OCI-LY3 (cell line): ENCODE measurements at regions not wholly inside any gene's neighbourhood (a gene's known extent, or its start where the extent isn't known, plus 50 kb on each side); places are given as distances from the start of the nearest gene placed in this dataset.

Experiments
- H2AFZ ChIP-seq: fragments of 200-600, 300-600 bp; shearing (Covaris generic); 2 replicates; pipeline ENCODE4 v1.6.0; 2014; ENCODE audit warnings: antibody characterized with exemption, low read depth, low read length
- H3K27ac ChIP-seq: fragments of 200-600, 300-600 bp; sonication (generic); 2 replicates; pipeline ENCODE4 v1.5.1; 2014; ENCODE audit warnings: mild to moderate bottlenecking, low read length, moderate library complexity, mixed read lengths
- H3K27me3 ChIP-seq: fragments of 200-600, 300-600 bp; sonication (generic); 2 replicates; pipeline ENCODE4 v1.6.1; 2014; ENCODE audit warnings: low read depth, low read length, mixed read lengths
- H3K36me3 ChIP-seq: fragments of 200-600, 300-600 bp; sonication (generic); replicated peaks from 2 replicates; pipeline ENCODE3; 2014; ENCODE audit warnings: low read depth, low read length, mixed read lengths
- H3K4me1 ChIP-seq: fragments of 300-600, 200-600 bp; sonication (generic); 2 replicates; pipeline ENCODE4 v1.6.1; 2014; ENCODE audit warnings: low read length, mixed read lengths
- H3K4me2 ChIP-seq: fragments of 200-600, 300-600 bp; sonication (generic); 2 replicates; pipeline ENCODE4 v1.6.1; 2014; ENCODE audit warnings: low read length, mixed read lengths
- H3K4me3 ChIP-seq: fragments of 300-600, 200-600 bp; sonication (generic); 2 replicates; pipeline ENCODE4 v1.5.1; 2014; ENCODE audit warnings: antibody characterized with exemption, mild to moderate bottlenecking, low read length, moderate library complexity
- H3K79me2 ChIP-seq: fragments of 300-600, 200-600 bp; shearing (Covaris generic); 2 replicates; pipeline ENCODE4 v1.6.1; 2014; ENCODE audit warnings: mild to moderate bottlenecking, low read length, mixed read lengths
- H3K9ac ChIP-seq: fragments of 300-600, 200-600 bp; shearing (Covaris generic); 2 replicates; pipeline ENCODE4 v1.6.0; 2014; ENCODE audit warnings: mild to moderate bottlenecking, low read length, moderate library complexity
- H3K9me3 ChIP-seq: fragments of 200-600, 300-600 bp; shearing (Covaris generic); 2 replicates; pipeline ENCODE4 v1.6.1; 2014; ENCODE audit warnings: low read length, mixed read lengths; ENCODE audit not compliant: insufficient read depth
- H4K20me1 ChIP-seq: fragments of 200-600, 300-600 bp; sonication (generic); 2 replicates; pipeline ENCODE4 v1.6.1; 2016; ENCODE audit warnings: low read length, mixed read lengths; ENCODE audit not compliant: insufficient read depth
- EZH2phosphoT487 ChIP-seq: fragments of 200-600 bp; shearing (Covaris generic); IDR thresholded peaks from 2 replicates; pipeline ENCODE4 v1.6.1; 2018; ENCODE audit warnings: antibody characterized with exemption, mixed run types, low read depth
- TF ChIP-seq, protein P1 (sequence below): fragments of 200-600, 300-600 bp; sonication (generic); IDR thresholded peaks from 2 replicates; pipeline ENCODE4 v1.5.1; 2014; ENCODE audit warnings: antibody characterized with exemption, low read length, low read depth

DNA sequence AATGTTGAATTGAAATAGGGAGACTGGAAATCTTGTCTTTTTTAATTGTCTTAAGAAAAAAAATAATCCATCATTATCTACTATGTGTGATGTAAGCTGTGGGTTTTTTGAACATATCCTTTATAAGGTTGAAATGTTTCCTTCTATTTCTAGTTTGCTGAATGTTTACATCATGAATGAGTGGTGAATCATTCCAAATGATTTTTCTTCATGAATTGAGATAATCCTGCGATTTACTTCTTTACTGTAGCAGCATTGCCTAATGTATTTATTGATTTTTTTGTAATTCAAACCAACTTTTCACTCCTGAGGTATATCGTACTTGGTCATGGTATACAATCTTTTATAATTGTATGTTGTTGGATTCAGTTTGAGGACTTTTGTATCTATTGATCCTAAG is 607.6 kb upstream of the PFKP start:
- H3K9me3 ChIP-seq, result no peaks in the 10 kb centered on the region
- H3K4me2 ChIP-seq, result no peak overlapping the region
- H3K4me3 ChIP-seq, result no peak overlapping the region
- H3K9ac ChIP-seq, result no peak overlapping the region
- H3K4me1 ChIP-seq, result no peaks in the 10 kb centered on the region
- H3K27me3 ChIP-seq, result no peaks in the 10 kb centered on the region
- no peak overlapping the region for H2AFZ ChIP-seq
- H4K20me1 ChIP-seq, result no peaks in the 10 kb centered on the region
- no peaks in the 10 kb centered on the region for H3K79me2 ChIP-seq
- TF ChIP-seq EZH2phosphoT487, result no peak
- TF ChIP-seq, protein P1, sequence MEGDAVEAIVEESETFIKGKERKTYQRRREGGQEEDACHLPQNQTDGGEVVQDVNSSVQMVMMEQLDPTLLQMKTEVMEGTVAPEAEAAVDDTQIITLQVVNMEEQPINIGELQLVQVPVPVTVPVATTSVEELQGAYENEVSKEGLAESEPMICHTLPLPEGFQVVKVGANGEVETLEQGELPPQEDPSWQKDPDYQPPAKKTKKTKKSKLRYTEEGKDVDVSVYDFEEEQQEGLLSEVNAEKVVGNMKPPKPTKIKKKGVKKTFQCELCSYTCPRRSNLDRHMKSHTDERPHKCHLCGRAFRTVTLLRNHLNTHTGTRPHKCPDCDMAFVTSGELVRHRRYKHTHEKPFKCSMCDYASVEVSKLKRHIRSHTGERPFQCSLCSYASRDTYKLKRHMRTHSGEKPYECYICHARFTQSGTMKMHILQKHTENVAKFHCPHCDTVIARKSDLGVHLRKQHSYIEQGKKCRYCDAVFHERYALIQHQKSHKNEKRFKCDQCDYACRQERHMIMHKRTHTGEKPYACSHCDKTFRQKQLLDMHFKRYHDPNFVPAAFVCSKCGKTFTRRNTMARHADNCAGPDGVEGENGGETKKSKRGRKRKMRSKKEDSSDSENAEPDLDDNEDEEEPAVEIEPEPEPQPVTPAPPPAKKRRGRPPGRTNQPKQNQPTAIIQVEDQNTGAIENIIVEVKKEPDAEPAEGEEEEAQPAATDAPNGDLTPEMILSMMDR, result no peak
- H3K36me3 ChIP-seq, result no peaks in the 10 kb centered on the region
- H3K27ac ChIP-seq, result no peak overlapping the region

DNA sequence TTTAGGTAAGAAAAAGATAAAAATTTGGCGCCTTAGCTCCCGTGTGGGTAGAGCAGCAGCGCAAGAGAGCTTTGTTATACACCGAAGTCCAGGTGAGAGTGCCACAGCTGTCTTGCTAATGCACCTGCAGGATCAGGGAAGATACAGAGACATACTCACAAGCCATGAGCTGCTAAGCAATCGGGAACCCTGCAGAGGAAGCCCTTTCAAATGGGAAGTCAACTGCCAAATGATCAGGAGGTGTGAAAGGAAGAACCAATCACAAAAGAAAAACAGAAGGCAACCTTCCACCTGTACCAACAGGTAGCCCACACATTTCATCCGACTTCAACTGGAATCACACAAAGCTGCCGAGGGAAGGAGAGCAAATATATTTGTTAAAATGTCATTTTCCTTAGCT is 610.5 kb upstream of the PFKP start:
- Histone ChIP-seq H3K4me3 (no peak overlapping the region), H3K4me1 (no peaks in the 10 kb centered on the region), H4K20me1 (no peaks in the 10 kb centered on the region), H3K27me3 (no peaks in the 10 kb centered on the region), H3K4me2 (no peak overlapping the region), H3K9me3 (no peaks in the 10 kb centered on the region), H3K9ac (no peak overlapping the region), H3K27ac (no peak overlapping the region), H2AFZ (no peak overlapping the region), H3K36me3 (no peaks in the 10 kb centered on the region), H3K79me2 (no peaks in the 10 kb centered on the region)
- TF ChIP-seq, protein P1, result no peak
- TF ChIP-seq EZH2phosphoT487, result no peak

DNA sequence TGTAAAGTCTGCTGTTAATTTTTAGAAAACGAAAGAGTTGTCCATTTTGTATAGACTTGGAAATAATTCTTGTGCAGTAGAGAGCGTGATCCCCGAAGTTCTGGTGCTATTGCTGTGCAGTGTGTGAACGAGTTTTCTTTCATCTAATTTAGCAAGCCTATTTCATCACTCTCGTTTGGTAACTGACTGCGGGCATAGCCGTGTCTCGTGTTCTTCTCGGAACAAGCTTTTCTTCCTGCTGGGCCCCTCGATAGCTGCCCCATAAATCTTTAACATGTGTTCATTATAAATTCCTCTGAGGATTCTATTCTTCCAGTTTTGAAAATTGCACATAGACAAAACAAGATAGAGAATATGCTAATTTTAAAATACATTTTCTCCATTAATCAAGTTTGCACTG is 622.0 kb upstream of the PFKP start:
- no peak overlapping the region for H3K9ac ChIP-seq
- no peak overlapping the region for H3K4me2 ChIP-seq
- H3K4me3 ChIP-seq, result no peak overlapping the region
- H3K27ac ChIP-seq, result no peak overlapping the region
- H3K36me3 ChIP-seq, result no peaks in the 10 kb centered on the region
- H3K4me1 ChIP-seq, result no peaks in the 10 kb centered on the region
- H3K27me3 ChIP-seq, result no peaks in the 10 kb centered on the region
- H3K79me2 ChIP-seq, result no peaks in the 10 kb centered on the region
- no peak overlapping the region for H2AFZ ChIP-seq
- H3K9me3 ChIP-seq, result no peaks in the 10 kb centered on the region
- TF ChIP-seq EZH2phosphoT487, result no peak
- TF ChIP-seq, protein P1, result no peak
- H4K20me1 ChIP-seq, result no peaks in the 10 kb centered on the region

DNA sequence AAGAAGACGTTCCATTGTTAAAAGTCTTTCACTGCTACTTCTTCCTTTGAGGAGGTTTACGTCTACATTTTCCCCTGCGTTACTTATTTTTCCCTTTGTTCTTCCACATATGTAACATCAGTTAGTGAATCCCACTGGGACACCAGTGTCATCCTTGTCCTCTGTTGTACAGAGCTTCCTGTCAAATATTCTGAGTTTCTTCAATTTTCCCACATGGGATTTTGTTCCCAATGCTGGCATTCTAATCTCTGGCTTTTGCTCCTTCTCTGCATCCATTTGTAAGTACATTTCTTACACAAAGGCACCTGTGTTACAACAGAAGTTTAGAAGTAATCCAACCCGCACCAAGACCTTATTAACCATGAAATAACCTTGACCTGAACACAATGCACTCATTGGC is 627.4 kb upstream of the PFKP start:
- Histone ChIP-seq H3K27me3 (no peaks in the 10 kb centered on the region), H3K9me3 (no peaks in the 10 kb centered on the region), H3K36me3 (no peaks in the 10 kb centered on the region), H3K4me3 (no peak overlapping the region), H3K4me2 (no peak overlapping the region), H3K79me2 (no peaks in the 10 kb centered on the region), H4K20me1 (no peaks in the 10 kb centered on the region), H2AFZ (no peak overlapping the region), H3K27ac (no peak overlapping the region), H3K4me1 (no peaks in the 10 kb centered on the region), H3K9ac (no peak overlapping the region)
- TF ChIP-seq, protein P1, result no peak
- TF ChIP-seq EZH2phosphoT487, result no peak
